Neuronal stem cell (in vitro differentiated cells): ENCODE measurements at regions not wholly inside any gene's neighbourhood (a gene's known extent, or its start where the extent isn't known, plus 50 kb on each side); places are given as distances from the start of the nearest gene placed in this dataset.

Experiments used
- DNase-seq: peaks from one replicate; pipeline ENCODE4 v3.0.0-alpha.2; 2013; ENCODE audit warnings: low spot score
- H2AFZ ChIP-seq: one replicate; pipeline ENCODE4 v1.6.1; 2013; ENCODE audit warnings: mild to moderate bottlenecking, low read length, inconsistent platforms
- H2AK5ac ChIP-seq: 2 replicates; pipeline ENCODE4 v1.6.1; 2013; ENCODE audit warnings: low read depth, mild to moderate bottlenecking, inconsistent platforms, low read length, moderate library complexity, mixed read lengths
- H2BK120ac ChIP-seq: 2 replicates; pipeline ENCODE4 v1.6.1; 2013; ENCODE audit warnings: low read depth, mild to moderate bottlenecking, inconsistent platforms, low read length, moderate library complexity, mixed read lengths
- H2BK12ac ChIP-seq: one replicate; pipeline ENCODE4 v1.6.1; 2013; ENCODE audit warnings: low read length, inconsistent platforms
- H2BK15ac ChIP-seq: 2 replicates; pipeline ENCODE4 v1.6.1; 2013; ENCODE audit warnings: mild to moderate bottlenecking, low read length, inconsistent platforms, mixed read lengths
- H2BK5ac ChIP-seq: one replicate; pipeline ENCODE4 v1.6.1; 2013; ENCODE audit warnings: inconsistent platforms, mild to moderate bottlenecking, low read length, moderate library complexity
- H3K14ac ChIP-seq: one replicate; pipeline ENCODE4 v1.6.1; 2013; ENCODE audit warnings: low read length, inconsistent platforms
- H3K18ac ChIP-seq: 2 replicates; pipeline ENCODE4 v1.6.1; 2013; ENCODE audit warnings: low read length, inconsistent platforms
- H3K23ac ChIP-seq: 2 replicates; pipeline ENCODE4 v1.6.1; 2013; ENCODE audit warnings: low read depth, mild to moderate bottlenecking, mixed read lengths, low read length, inconsistent platforms; ENCODE audit not compliant: poor library complexity
- H3K27ac ChIP-seq: replicated peaks from 3 replicates; pipeline ENCODE4 v1.5.1; 2013; ENCODE audit warnings: low read length, inconsistent platforms
- H3K27me3 ChIP-seq, 3 experiments: 2 replicates each; pipeline ENCODE4 v1.6.1; 2013; ENCODE audit warnings: low read length in 3 of 3, mild to moderate bottlenecking in 2 of 3, inconsistent platforms in 1 of 3, low read depth in 1 of 3, mixed read lengths in 1 of 3, moderate library complexity in 1 of 3; ENCODE audit not compliant: control insufficient read depth in 3 of 3, insufficient read depth in 3 of 3
- H3K36me3 ChIP-seq, 2 donors: replicated peaks in 1 of 2; 2 replicates each; pipeline ENCODE4 v1.6.1; 2013; ENCODE audit warnings: low read length in 2 of 2; ENCODE audit not compliant: control insufficient read depth in 2 of 2, insufficient read depth in 2 of 2
- H3K4ac ChIP-seq: 2 replicates; pipeline ENCODE4 v1.6.1; 2013; ENCODE audit warnings: inconsistent platforms, mild to moderate bottlenecking, low read length, moderate library complexity
- H3K4me1 ChIP-seq, 2 donors: 1 replicate in 1 of 2; 2 replicates in 1 of 2; pipeline ENCODE4 v1.6.1; 2013; ENCODE audit warnings: low read length in 2 of 2, low read depth in 1 of 2; ENCODE audit not compliant: control insufficient read depth in 2 of 2, insufficient read depth in 1 of 2
- H3K4me2 ChIP-seq: one replicate; pipeline ENCODE4 v1.6.1; 2013; ENCODE audit warnings: mild to moderate bottlenecking, low read length, inconsistent platforms; ENCODE audit not compliant: insufficient read depth, poor library complexity, severe bottlenecking
- H3K4me3 ChIP-seq, 2 donors: 2 replicates each; pipeline ENCODE4 v1.5.1; 2013; ENCODE audit warnings: low read length in 2 of 2, mild to moderate bottlenecking in 2 of 2, inconsistent platforms in 1 of 2, moderate library complexity in 1 of 2
- H3K79me1 ChIP-seq: one replicate; pipeline ENCODE4 v1.6.1; 2013; ENCODE audit warnings: low read depth, mild to moderate bottlenecking, inconsistent platforms, low read length, moderate library complexity
- H3K9ac ChIP-seq: one replicate; pipeline ENCODE4 v1.6.1; 2013; ENCODE audit warnings: mild to moderate bottlenecking, low read depth, low read length, inconsistent platforms; ENCODE audit not compliant: poor library complexity
- H3K9me3 ChIP-seq, 2 donors: replicated peaks in 1 of 2; 2 replicates each; pipeline versions ENCODE3 to v1.6.1; 2013; ENCODE audit warnings: low read length in 2 of 2, mild to moderate bottlenecking in 2 of 2, inconsistent platforms in 1 of 2, low read depth in 1 of 2, mixed read lengths in 1 of 2, moderate library complexity in 1 of 2; ENCODE audit not compliant: control insufficient read depth in 2 of 2, insufficient read depth in 1 of 2
- H4K8ac ChIP-seq: one replicate; pipeline ENCODE4 v1.6.1; 2013; ENCODE audit warnings: low read depth, mild to moderate bottlenecking, inconsistent platforms, low read length, moderate library complexity
- H4K91ac ChIP-seq: one replicate; pipeline ENCODE4 v1.6.1; 2013; ENCODE audit warnings: low read length, low read depth, mild to moderate bottlenecking, inconsistent platforms; ENCODE audit not compliant: poor library complexity
- WGBS, 2 donors: extraction: QIAGEN DNeasy Blood & Tissue Kit; methylation state at CpG; one replicate each; pipeline ENCODE4 v1.1.7; 2013; ENCODE audit warnings: missing lambda C conversion rate in 2 of 2, mixed read lengths in 1 of 2; ENCODE audit not compliant: insufficient read length in 2 of 2, insufficient replicate concordance in 1 of 2; ENCODE audit errors: extremely low coverage in 2 of 2; 5-methylcytosine and 5-hydroxymethylcytosine counted together

- no CpG with 5 or more reads among the region's 5 CpGs for WGBS, 2 donors
- no peak overlapping the region for H3K27ac ChIP-seq
- H3K9me3 ChIP-seq: no peaks in the 10 kb centered on the region
- peaks cover 0 to 2% (median 0%) of the 10 kb centered on the region in 3 experiments for H3K27me3 ChIP-seq
- H3K14ac ChIP-seq: no peak overlapping the region
- H2BK5ac ChIP-seq: no peak overlapping the region
- H3K36me3 ChIP-seq: no peaks in the 10 kb centered on the region
- H3K18ac ChIP-seq: no peak overlapping the region
- no peak overlapping the region for H2AK5ac ChIP-seq
- no peak overlapping the region for H2BK120ac ChIP-seq
- no peak overlapping the region for H3K4ac ChIP-seq
- no peak overlapping the region for H3K23ac ChIP-seq
- H2BK15ac ChIP-seq: no peak overlapping the region
- H3K4me2 ChIP-seq: no peak overlapping the region
- H4K91ac ChIP-seq: no peak overlapping the region
- no peak overlapping the region for H4K8ac ChIP-seq
- peaks cover 6 to 10% of the 10 kb centered on the region in 2 donors for H3K4me1 ChIP-seq
- no peak for DNase-seq
- no peaks in the 10 kb centered on the region for H3K79me1 ChIP-seq
- no peak overlapping the region for H2AFZ ChIP-seq
- no peak overlapping the region for H3K4me3 ChIP-seq
- no peak overlapping the region for H3K9ac ChIP-seq
- H2BK12ac ChIP-seq: no peak overlapping the region
These were observed 234.4 kb upstream of the CRY1 start for GRCh38 chr12:107327651-107328182.

GRCh38 chr12:107328442-107329133 lies 235.2 kb upstream of the CRY1 start:
- no peak overlapping the region for H2AK5ac ChIP-seq
- no peak overlapping the region for H3K4me3 ChIP-seq
- H2BK120ac ChIP-seq: no peak overlapping the region
- no peak overlapping the region for H3K27ac ChIP-seq
- DNase-seq: no peak
- no peak overlapping the region for H2BK12ac ChIP-seq
- H3K14ac ChIP-seq: no peak overlapping the region
- H4K8ac ChIP-seq: no peak overlapping the region
- H3K18ac ChIP-seq: peak overlapping the region; percentile 18
- no CpG with 5 or more reads among the region's 11 CpGs for WGBS, 2 donors
- H3K9me3 ChIP-seq: no peaks in the 10 kb centered on the region
- H2AFZ ChIP-seq: peak overlapping the region; percentile 33
- H4K91ac ChIP-seq: no peak overlapping the region
- H3K4me2 ChIP-seq: no peak overlapping the region
- H3K23ac ChIP-seq: no peak overlapping the region
- H3K9ac ChIP-seq: no peak overlapping the region
- H3K4me1 ChIP-seq: peaks cover 6 to 10% of the 10 kb centered on the region in 2 donors
- no peaks in the 10 kb centered on the region for H3K27me3 ChIP-seq
- H2BK15ac ChIP-seq: no peak overlapping the region
- no peaks in the 10 kb centered on the region for H3K36me3 ChIP-seq
- no peak overlapping the region for H3K4ac ChIP-seq
- no peaks in the 10 kb centered on the region for H3K79me1 ChIP-seq
- no peak overlapping the region for H2BK5ac ChIP-seq

GRCh38 chr12:107329569-107330324 lies 236.4 kb upstream of the CRY1 start:
- DNase-seq: no peak

DNA sequence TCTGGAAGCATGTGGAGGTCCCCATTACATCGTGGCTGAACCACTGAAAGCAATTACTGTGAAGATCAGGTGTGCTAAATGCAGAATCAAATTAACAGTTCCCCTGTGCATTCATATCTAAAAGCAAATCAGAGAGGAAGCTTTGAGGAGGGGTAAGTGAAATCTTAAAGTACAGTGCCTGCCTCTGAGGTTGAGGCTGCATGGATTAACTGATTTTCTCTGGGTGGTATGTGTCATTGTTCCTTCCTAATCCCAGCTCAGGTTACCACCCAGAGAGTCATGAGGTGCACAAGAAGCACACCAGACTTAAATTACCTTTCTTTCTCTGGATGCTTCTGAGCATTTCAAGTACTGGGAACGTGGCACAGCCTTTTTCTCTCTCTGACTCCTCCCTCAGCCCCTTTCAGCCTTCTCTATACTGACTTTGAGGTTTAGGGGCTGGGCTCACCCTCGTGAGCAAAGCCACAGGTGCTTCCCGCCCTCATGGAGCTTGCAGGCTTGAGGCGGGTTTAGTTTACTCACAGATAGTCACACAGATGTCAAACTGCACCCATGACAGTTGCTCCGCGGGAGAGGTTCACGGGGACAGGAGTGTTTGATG lies 237.6 kb upstream of the CRY1 start:
- no peak overlapping the region for H3K9ac ChIP-seq
- no peak overlapping the region for H2BK5ac ChIP-seq
- no peak overlapping the region for H2AK5ac ChIP-seq
- no peaks in the 10 kb centered on the region for H3K79me1 ChIP-seq
- H3K27ac ChIP-seq: no peak overlapping the region
- peaks cover 6 to 10% of the 10 kb centered on the region in 2 donors for H3K4me1 ChIP-seq
- H3K4me2 ChIP-seq: no peak overlapping the region
- H3K23ac ChIP-seq: no peak overlapping the region
- WGBS, 2 donors: no CpG with 5 or more reads among the region's 8 CpGs
- H4K8ac ChIP-seq: no peak overlapping the region
- DNase-seq: no peak
- H3K27me3 ChIP-seq: no peaks in the 10 kb centered on the region
- H3K36me3 ChIP-seq: no peaks in the 10 kb centered on the region
- no peak overlapping the region for H3K14ac ChIP-seq
- no peaks in the 10 kb centered on the region for H3K9me3 ChIP-seq
- no peak overlapping the region for H2BK15ac ChIP-seq
- no peak overlapping the region for H2AFZ ChIP-seq
- no peak overlapping the region for H2BK12ac ChIP-seq
- H3K4ac ChIP-seq: no peak overlapping the region
- no peak overlapping the region for H2BK120ac ChIP-seq
- peak overlapping the region; percentile 40 for H3K18ac ChIP-seq
- H4K91ac ChIP-seq: no peak overlapping the region
- H3K4me3 ChIP-seq: no peak overlapping the region

More at GRCh38 chr12:107329569-107330324, 236.4 kb upstream of the CRY1 start:
- no peak overlapping the region for H3K9ac ChIP-seq
- no peak overlapping the region for H4K91ac ChIP-seq
- no peak overlapping the region for H2AFZ ChIP-seq
- no peak overlapping the region for H3K4ac ChIP-seq
- H3K79me1 ChIP-seq: no peaks in the 10 kb centered on the region
- H2AK5ac ChIP-seq: no peak overlapping the region
- no peaks in the 10 kb centered on the region for H3K36me3 ChIP-seq
- no peaks in the 10 kb centered on the region for H3K9me3 ChIP-seq
- H3K18ac ChIP-seq: no peak overlapping the region
- no peak overlapping the region for H3K27ac ChIP-seq
- H3K4me1 ChIP-seq: peaks cover 6 to 10% of the 10 kb centered on the region in 2 donors
- no peaks in the 10 kb centered on the region for H3K27me3 ChIP-seq
- no peak overlapping the region for H3K4me3 ChIP-seq
- H3K14ac ChIP-seq: no peak overlapping the region
- no peak overlapping the region for H4K8ac ChIP-seq
- no peak overlapping the region for H2BK5ac ChIP-seq
- no CpG with 5 or more reads among the region's 1 CpG for WGBS, 2 donors
- H2BK15ac ChIP-seq: no peak overlapping the region
- H3K4me2 ChIP-seq: no peak overlapping the region
- no peak overlapping the region for H2BK120ac ChIP-seq
- no peak overlapping the region for H2BK12ac ChIP-seq
- H3K23ac ChIP-seq: no peak overlapping the region
